ENCODE measurements at regions not wholly inside any gene's neighbourhood (a gene's known extent, or its start where the extent isn't known, plus 50 kb on each side); places are given as distances from the start of the nearest gene placed in this dataset.

- Histone ChIP-seq H3K4me1 (ENCODE audit: insufficient read depth) (no peaks in the 10 kb centered on the region), H3K36me3 (replicated peaks; ENCODE audit: insufficient read depth, low read depth) (no peaks in the 10 kb centered on the region), H3K9me2 (replicated peaks; ENCODE audit: insufficient read depth) (no peaks in the 10 kb centered on the region), H3K27ac (no peak overlapping the region), H3K79me2 (no peaks in the 10 kb centered on the region), H3K4me3 (no peak overlapping the region), H3K4me2 (no peak overlapping the region), H3K9me3 (ENCODE audit: low read depth) (no peaks in the 10 kb centered on the region), H3K27me3 (no peaks in the 10 kb centered on the region), H4K20me1 (ENCODE audit: insufficient read depth, poor library complexity, severe bottlenecking) (no peaks in the 10 kb centered on the region), H2AFZ (no peak overlapping the region)
- TF ChIP-seq CTCF (IDR thresholded peaks at IDR 0.05; ENCODE audit: poor library complexity) (no peak), EZH2 (IDR thresholded peaks at IDR 0.05; ENCODE audit: borderline replicate concordance) (no peak)
- 93% methylated on average over 5 of the region's 5 CpGs for WGBS (ENCODE audit: low lambda C conversion rate, missing lambda C conversion rate)
- DNase-seq (ENCODE audit: low spot score), result no peak
Measured at GRCh38 chr5:168014433-168015123, 276.9 kb upstream of the WWC1 start.

- Histone ChIP-seq H3K4me1 (ENCODE audit: insufficient read depth) (no peaks in the 10 kb centered on the region), H3K27me3 (no peaks in the 10 kb centered on the region), H3K27ac (no peak overlapping the region), H3K4me2 (no peak overlapping the region), H4K20me1 (ENCODE audit: insufficient read depth, poor library complexity, severe bottlenecking) (no peaks in the 10 kb centered on the region), H2AFZ (no peak overlapping the region), H3K4me3 (no peak overlapping the region), H3K36me3 (replicated peaks; ENCODE audit: insufficient read depth, low read depth) (no peaks in the 10 kb centered on the region), H3K79me2 (no peaks in the 10 kb centered on the region), H3K9me3 (ENCODE audit: low read depth) (no peaks in the 10 kb centered on the region), H3K9me2 (replicated peaks; ENCODE audit: insufficient read depth) (no peaks in the 10 kb centered on the region)
- no peak for DNase-seq (ENCODE audit: low spot score)
- WGBS (ENCODE audit: low lambda C conversion rate, missing lambda C conversion rate), result 88% methylated on average over 7 of the region's 7 CpGs
- TF ChIP-seq CTCF (IDR thresholded peaks at IDR 0.05; ENCODE audit: poor library complexity) (no peak), EZH2 (IDR thresholded peaks at IDR 0.05; ENCODE audit: borderline replicate concordance) (no peak), EZH2phosphoT487 (IDR thresholded peaks at IDR 0.05; ENCODE audit: low read depth, severe bottlenecking, unreplicated experiment) (no peak)
Measured at GRCh38 chr5:168015506-168015905, 275.9 kb upstream of the WWC1 start.

- no peaks in the 10 kb centered on the region for H3K36me3 ChIP-seq (replicated peaks; ENCODE audit: insufficient read depth, low read depth)
- no peak for TF ChIP-seq EZH2 (IDR thresholded peaks at IDR 0.05; ENCODE audit: borderline replicate concordance)
- TF ChIP-seq EZH2phosphoT487 (IDR thresholded peaks at IDR 0.05; ENCODE audit: low read depth, severe bottlenecking, unreplicated experiment), result no peak
- no peak for TF ChIP-seq CTCF (IDR thresholded peaks at IDR 0.05; ENCODE audit: poor library complexity)
- WGBS (ENCODE audit: low lambda C conversion rate, missing lambda C conversion rate), result 97% methylated on average over 3 of the region's 3 CpGs
Measured at GRCh38 chr5:168017313-168017712, 274.1 kb upstream of the WWC1 start.

More at GRCh38 chr5:168017313-168017712, 274.1 kb upstream of the WWC1 start:
- H4K20me1 ChIP-seq (ENCODE audit: insufficient read depth, poor library complexity, severe bottlenecking), result no peaks in the 10 kb centered on the region
- no peak overlapping the region for H3K4me2 ChIP-seq
- no peaks in the 10 kb centered on the region for H3K79me2 ChIP-seq
- H3K4me1 ChIP-seq (ENCODE audit: insufficient read depth), result no peaks in the 10 kb centered on the region
- H3K27ac ChIP-seq, result no peak overlapping the region
- no peak overlapping the region for H3K4me3 ChIP-seq
- H3K27me3 ChIP-seq, result no peaks in the 10 kb centered on the region
- H2AFZ ChIP-seq, result no peak overlapping the region
- DNase-seq (ENCODE audit: low spot score), result no peak
- H3K9me3 ChIP-seq (ENCODE audit: low read depth), result no peaks in the 10 kb centered on the region
- no peaks in the 10 kb centered on the region for H3K9me2 ChIP-seq (replicated peaks; ENCODE audit: insufficient read depth)

Measured in hepatocyte (in vitro differentiated cells).